Left lung (tissue), 4 donors: ENCODE measurements at regions not wholly inside any gene's neighbourhood (a gene's known extent, or its start where the extent isn't known, plus 50 kb on each side); places are given as distances from the start of the nearest gene placed in this dataset.

ENCODE experiments used
- ATAC-seq: fragments of 200-7000 bp; cut with Tn5 transposase; one replicate; pipeline ENCODE4 v1.9.1; 2020; ENCODE audit warnings: moderate library complexity
- DNase-seq, 4 donors: peaks; one replicate each; pipeline ENCODE4 v3.0.0-alpha.2; 2013 to 2020
- H3K27ac ChIP-seq, 2 donors: fragments of 200-600 bp; sonication (generic) in 1 of 2; one replicate each; pipeline versions ENCODE4 v1.5.0 to v1.8.0; 2020 to 2021
- H3K27me3 ChIP-seq, 2 donors: fragments of 200-600 bp; sonication (generic) in 1 of 2; one replicate each; pipeline versions ENCODE4 v1.5.0 to v1.8.0; 2020 to 2021
- H3K36me3 ChIP-seq, 2 donors: fragments of 200-600 bp; sonication (generic) in 1 of 2; one replicate each; pipeline versions ENCODE4 v1.5.0 to v1.8.0; 2020 to 2021
- H3K4me1 ChIP-seq, 2 donors: fragments of 200-600 bp; one replicate each; pipeline ENCODE4 v1.8.0; 2021
- H3K4me3 ChIP-seq, 2 donors: fragments of 200-600 bp; sonication (generic) in 1 of 2; one replicate each; pipeline versions ENCODE4 v1.5.0 to v1.8.0; 2020 to 2021; ENCODE audit warnings: mild to moderate bottlenecking in 1 of 2
- H3K9me3 ChIP-seq, 2 donors: fragments of 200-600 bp; sonication (generic) in 1 of 2; one replicate each; pipeline versions ENCODE4 v1.5.0 to v1.8.0; 2020 to 2021
- intact Hi-C, 2 donors: fragments of 100-400 bp; cut with DNase I; formaldehyde crosslinking; loops; one replicate each; pipeline versions ENCODE4 v1.11.2 to v1.14.2; 2022
- TF ChIP-seq, protein P1 (sequence below), 2 donors: fragments of 200-600 bp; sonication (generic) in 1 of 2; IDR thresholded peaks; one replicate each; pipeline versions ENCODE4 v1.5.0 to v1.8.0; 2021; ENCODE audit warnings: antibody characterized with exemption in 2 of 2
- donor health status: DM: no; HTN: yes; CAD: no.
- donor health status: DM: no; HTN: no; CAD: no.

GRCh38 chr2:217334561-217334960, 474.7 kb upstream of the TNP1 start:
- Histone ChIP-seq H3K4me3 (no peak overlapping the region), H3K36me3 (no peaks in the 10 kb centered on the region), H3K4me1 (peaks cover 0 to 8% of the 10 kb centered on the region in 2 donors), H3K27ac (no peak overlapping the region), H3K27me3 (no peaks in the 10 kb centered on the region), H3K9me3 (no peaks in the 10 kb centered on the region)
- intact Hi-C loops: no loop called here
- TF ChIP-seq, protein P1, sequence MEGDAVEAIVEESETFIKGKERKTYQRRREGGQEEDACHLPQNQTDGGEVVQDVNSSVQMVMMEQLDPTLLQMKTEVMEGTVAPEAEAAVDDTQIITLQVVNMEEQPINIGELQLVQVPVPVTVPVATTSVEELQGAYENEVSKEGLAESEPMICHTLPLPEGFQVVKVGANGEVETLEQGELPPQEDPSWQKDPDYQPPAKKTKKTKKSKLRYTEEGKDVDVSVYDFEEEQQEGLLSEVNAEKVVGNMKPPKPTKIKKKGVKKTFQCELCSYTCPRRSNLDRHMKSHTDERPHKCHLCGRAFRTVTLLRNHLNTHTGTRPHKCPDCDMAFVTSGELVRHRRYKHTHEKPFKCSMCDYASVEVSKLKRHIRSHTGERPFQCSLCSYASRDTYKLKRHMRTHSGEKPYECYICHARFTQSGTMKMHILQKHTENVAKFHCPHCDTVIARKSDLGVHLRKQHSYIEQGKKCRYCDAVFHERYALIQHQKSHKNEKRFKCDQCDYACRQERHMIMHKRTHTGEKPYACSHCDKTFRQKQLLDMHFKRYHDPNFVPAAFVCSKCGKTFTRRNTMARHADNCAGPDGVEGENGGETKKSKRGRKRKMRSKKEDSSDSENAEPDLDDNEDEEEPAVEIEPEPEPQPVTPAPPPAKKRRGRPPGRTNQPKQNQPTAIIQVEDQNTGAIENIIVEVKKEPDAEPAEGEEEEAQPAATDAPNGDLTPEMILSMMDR (IDR thresholded peaks at IDR 0.05): no peak
- ATAC-seq: no peak
- DNase-seq: no peak

DNA sequence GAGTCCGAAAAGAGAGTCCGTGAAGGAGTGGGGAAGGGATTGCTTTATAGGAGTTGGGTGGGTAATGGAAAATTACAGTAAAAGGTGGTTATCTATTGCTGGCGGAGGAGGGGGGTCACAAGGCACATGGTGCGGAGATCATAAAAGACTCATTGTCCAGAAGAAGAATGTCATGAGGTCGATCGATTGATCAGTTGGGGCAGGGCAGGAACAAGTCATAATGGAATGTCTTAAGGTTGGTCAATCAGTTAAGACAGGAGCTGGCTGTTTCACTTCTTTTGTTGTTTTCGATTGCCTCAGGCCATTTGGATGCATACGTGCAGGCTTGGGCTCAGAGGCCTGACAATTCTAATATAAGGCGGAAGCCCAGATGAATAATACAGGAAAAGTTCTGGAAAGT, 473.0 kb upstream of the TNP1 start:
- H3K36me3 ChIP-seq: no peaks in the 10 kb centered on the region
- DNase-seq (no peak), ATAC-seq (no peak)
- no peak overlapping the region for H3K27ac ChIP-seq
- H3K4me3 ChIP-seq: no peak overlapping the region
- H3K4me1 ChIP-seq: peaks cover 0 to 8% of the 10 kb centered on the region in 2 donors
- no peaks in the 10 kb centered on the region for H3K9me3 ChIP-seq
- TF ChIP-seq, protein P1 (IDR thresholded peaks at IDR 0.05): no peak
- no peaks in the 10 kb centered on the region for H3K27me3 ChIP-seq
- intact Hi-C loops: no loop called here

DNA sequence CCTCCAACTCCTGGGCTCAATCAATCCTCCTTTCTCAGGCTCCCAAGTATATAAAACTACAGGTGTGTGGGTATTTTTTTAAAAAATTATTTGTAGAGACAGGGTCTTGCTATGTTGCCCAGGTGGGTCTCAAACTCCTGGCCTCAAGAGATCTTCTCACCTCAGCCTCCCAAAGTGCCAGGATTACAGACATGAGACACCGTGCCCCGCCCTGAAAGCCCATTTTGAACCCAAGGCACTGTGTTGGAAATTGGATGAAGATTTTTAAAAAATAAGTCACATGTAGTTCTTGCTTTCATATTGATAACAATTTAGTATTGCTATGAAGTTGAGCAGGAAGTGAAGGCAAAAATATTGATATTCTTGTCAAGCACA, 472.5 kb upstream of the TNP1 start:
- DNase-seq: no peak
- Histone ChIP-seq H3K4me1 (peaks cover 0 to 8% of the 10 kb centered on the region in 2 donors), H3K36me3 (no peaks in the 10 kb centered on the region), H3K4me3 (no peak overlapping the region), H3K27me3 (no peaks in the 10 kb centered on the region), H3K27ac (no peak overlapping the region), H3K9me3 (no peaks in the 10 kb centered on the region)
- intact Hi-C loops: no loop called here
- TF ChIP-seq, protein P1 (IDR thresholded peaks at IDR 0.05): no peak
- ATAC-seq: no peak

- intact Hi-C loops: no loop called here
- TF ChIP-seq, protein P1 (IDR thresholded peaks at IDR 0.05): no peak
- Histone ChIP-seq H3K36me3 (no peaks in the 10 kb centered on the region), H3K4me1 (peaks cover 0 to 8% of the 10 kb centered on the region in 2 donors), H3K27ac (peak overlapping the region in 1 of 2 donors; percentile 45), H3K27me3 (no peaks in the 10 kb centered on the region), H3K4me3 (no peak overlapping the region), H3K9me3 (no peaks in the 10 kb centered on the region)
- peak in 2 of 4 donors; percentile 17 to 66 for DNase-seq
- peak; percentile 98 for ATAC-seq
Observed at GRCh38 chr2:217331523-217332416, 471.9 kb upstream of the TNP1 start.

GRCh38 chr2:217330647-217331046, 470.8 kb upstream of the TNP1 start:
- H3K36me3 ChIP-seq: no peaks in the 10 kb centered on the region
- no peak overlapping the region for H3K27ac ChIP-seq
- no peak overlapping the region for H3K4me3 ChIP-seq
- intact Hi-C loops: no loop called here
- no peaks in the 10 kb centered on the region for H3K27me3 ChIP-seq
- H3K4me1 ChIP-seq: peaks cover 0 to 8% of the 10 kb centered on the region in 2 donors
- ATAC-seq: no peak
- no peak for DNase-seq
- TF ChIP-seq, protein P1 (IDR thresholded peaks at IDR 0.05): no peak
- H3K9me3 ChIP-seq: no peaks in the 10 kb centered on the region
